GM12801 (cell line): ENCODE measurements at regions not wholly inside any gene's neighbourhood (a gene's known extent, or its start where the extent isn't known, plus 50 kb on each side); places are given as distances from the start of the nearest gene placed in this dataset.

Experiments used
- CTCF ChIP-seq: IDR thresholded peaks from one replicate; pipeline ENCODE4 v1.5.1; 2011; ENCODE audit warnings: control low read depth; ENCODE audit not compliant: insufficient read length; ENCODE audit errors: extremely low read depth

DNA sequence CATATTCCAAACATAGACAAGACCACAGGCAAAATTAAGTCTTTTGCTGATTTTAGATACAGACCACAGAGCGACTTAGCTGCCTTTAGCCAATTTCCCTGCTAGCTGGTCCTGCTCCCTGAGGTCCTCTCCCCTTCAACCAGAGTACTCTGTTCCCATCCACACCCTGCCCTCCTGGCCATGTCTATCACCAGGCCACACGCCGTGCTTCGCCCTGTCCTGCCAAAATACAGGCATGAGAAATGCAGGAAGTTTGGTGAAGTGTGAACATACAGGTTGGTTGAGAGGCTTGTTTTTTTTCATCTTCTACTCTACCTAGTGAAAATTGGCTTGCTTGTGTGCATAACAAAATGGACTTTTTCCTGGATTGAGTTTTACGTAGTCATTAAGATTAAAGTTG, 226.2 kb upstream of the TENM3 start:
- TF ChIP-seq CTCF, result no peak

- no peak for TF ChIP-seq CTCF
Observed at GRCh38 chr4:182018691-182019090, 224.5 kb upstream of the TENM3 start.

DNA sequence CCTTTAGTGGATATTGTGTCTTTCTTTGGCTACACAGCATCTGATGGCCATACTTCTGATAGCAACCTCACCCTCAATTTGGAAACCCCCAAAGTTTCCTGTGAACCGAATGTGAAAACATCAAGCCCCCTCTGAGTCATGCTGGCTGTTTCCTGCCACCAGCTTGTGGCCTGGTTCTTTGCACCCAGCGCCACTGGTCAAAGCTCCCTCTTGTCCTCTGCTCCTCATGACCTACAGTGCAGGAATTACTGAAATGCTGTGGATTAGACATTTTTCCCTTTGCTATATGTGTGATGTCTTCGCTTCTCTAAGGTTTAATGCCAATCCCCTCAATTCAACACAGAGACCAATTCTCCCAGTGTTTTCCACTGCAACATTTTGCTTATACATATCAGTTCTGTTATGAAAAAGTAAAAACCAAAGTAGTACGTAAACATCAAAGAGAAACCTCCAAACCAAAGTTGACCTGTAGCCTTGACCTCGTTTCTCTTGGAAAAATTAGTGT, 224.0 kb upstream of the TENM3 start:
- no peak for TF ChIP-seq CTCF

- no peak for TF ChIP-seq CTCF
Observed at GRCh38 chr4:182022909-182023308, 220.3 kb upstream of the TENM3 start.

GRCh38 chr4:182023469-182023868, 219.7 kb upstream of the TENM3 start:
- TF ChIP-seq CTCF, result no peak

GRCh38 chr4:182042945-182043344, 200.3 kb upstream of the TENM3 start:
- no peak for TF ChIP-seq CTCF

GRCh38 chr4:182048871-182049270, 194.3 kb upstream of the TENM3 start:
- TF ChIP-seq CTCF, result no peak

DNA sequence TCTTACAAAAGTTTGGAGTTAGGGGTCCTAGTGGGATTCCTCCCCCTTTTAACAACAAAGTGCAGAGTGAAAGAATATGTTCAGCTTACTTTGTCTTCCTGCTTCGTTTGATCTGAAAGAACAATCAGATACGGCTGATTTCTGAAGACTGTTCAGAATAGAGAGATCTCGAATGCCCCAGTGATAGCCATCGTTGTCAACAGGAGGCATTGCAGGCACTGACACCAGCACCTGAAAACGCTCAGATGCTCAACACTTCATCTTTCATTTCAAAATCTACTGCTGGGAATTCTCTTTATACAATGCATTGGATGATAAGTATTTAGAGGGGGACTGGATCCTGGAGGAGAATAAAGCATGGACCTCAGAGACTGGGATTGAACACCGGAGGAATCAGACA, 186.3 kb upstream of the TENM3 start:
- no peak for TF ChIP-seq CTCF
